Liver (tissue), 3 donors: ENCODE measurements at regions not wholly inside any gene's neighbourhood (a gene's known extent, or its start where the extent isn't known, plus 50 kb on each side); places are given as distances from the start of the nearest gene placed in this dataset.

Experiments used
- ATF3 ChIP-seq: IDR thresholded peaks from 2 replicates; pipeline ENCODE4 v1.6.1; 2016; ENCODE audit warnings: antibody characterized with exemption
- CTCF ChIP-seq: fragments of 150-350 bp; IDR thresholded peaks from 2 replicates; pipeline ENCODE4 v1.5.1; 2017; ENCODE audit warnings: improper control_type of control experiment, low read depth, low read length; ENCODE audit not compliant: missing input control
- EGR1 ChIP-seq, 2 donors: IDR thresholded peaks; 2 replicates each; pipeline ENCODE4 v1.6.1; 2016 to 2018; ENCODE audit warnings: antibody characterized with exemption in 2 of 2, low read depth in 2 of 2
- FOXA1 ChIP-seq: IDR thresholded peaks from 2 replicates; pipeline ENCODE4 v1.6.1; 2016; ENCODE audit warnings: antibody characterized with exemption
- GABPA ChIP-seq, 2 donors: IDR thresholded peaks in 1 of 2; conservative IDR thresholded peaks in 1 of 2; 2 replicates each; pipeline ENCODE4 v1.6.1; 2016; ENCODE audit warnings: antibody characterized with exemption in 2 of 2, mild to moderate bottlenecking in 1 of 2, moderate library complexity in 1 of 2
- JUND ChIP-seq, 2 donors: IDR thresholded peaks; 2 replicates each; pipeline ENCODE4 v1.6.1; 2016; ENCODE audit warnings: antibody characterized with exemption in 2 of 2
- MAX ChIP-seq: IDR thresholded peaks from 2 replicates; pipeline ENCODE4 v1.6.1; 2016; ENCODE audit warnings: antibody characterized with exemption
- RAD21 ChIP-seq, 2 donors: IDR thresholded peaks; 2 replicates each; pipeline ENCODE4 v1.6.1; 2016; ENCODE audit warnings: antibody characterized with exemption in 2 of 2, mild to moderate bottlenecking in 2 of 2
- REST ChIP-seq: IDR thresholded peaks from 2 replicates; pipeline ENCODE4 v1.6.1; 2016; ENCODE audit warnings: antibody characterized with exemption, mild to moderate bottlenecking
- RXRA ChIP-seq, 2 donors: IDR thresholded peaks; 2 replicates each; pipeline ENCODE4 v1.6.1; 2017 to 2018; ENCODE audit warnings: antibody characterized with exemption in 2 of 2, mild to moderate bottlenecking in 1 of 2
- SP1 ChIP-seq: IDR thresholded peaks from 2 replicates; pipeline ENCODE4 v1.6.1; 2018; ENCODE audit warnings: antibody characterized with exemption, mild to moderate bottlenecking
- TAF1 ChIP-seq: conservative IDR thresholded peaks from 2 replicates; pipeline ENCODE4 v1.6.1; 2016; ENCODE audit warnings: antibody characterized with exemption, mild to moderate bottlenecking
- YY1 ChIP-seq: IDR thresholded peaks from 2 replicates; pipeline ENCODE4 v1.6.1; 2016; ENCODE audit warnings: antibody characterized with exemption, mild to moderate bottlenecking
- ZBTB33 ChIP-seq: IDR thresholded peaks from 2 replicates; pipeline ENCODE4 v1.6.1; 2016; ENCODE audit warnings: antibody characterized with exemption
- donor health status: healthy.
- donor health status: healthy.

- no peak for TF ChIP-seq CTCF
- no peak for TF ChIP-seq EGR1 (IDR thresholded peaks at IDR 0.05; ENCODE audit: low read depth in 2 of 2)
- no peak for TF ChIP-seq TAF1
- TF ChIP-seq ATF3: no peak
- no peak for TF ChIP-seq REST
- no peak for TF ChIP-seq MAX
- no peak for TF ChIP-seq RXRA (IDR thresholded peaks at IDR 0.05)
- no peak for TF ChIP-seq RAD21 (IDR thresholded peaks at IDR 0.05)
- TF ChIP-seq SP1: no peak
- no peak for TF ChIP-seq ZBTB33
- no peak for TF ChIP-seq GABPA (IDR thresholded peaks at IDR 0.05 in 1 of 2, conservative IDR thresholded peaks at IDR 0.05 in 1 of 2)
- no peak for TF ChIP-seq FOXA1
- TF ChIP-seq JUND (IDR thresholded peaks at IDR 0.05): no peak
- TF ChIP-seq YY1: no peak
These were observed 454.0 kb upstream of the ZMIZ1 start for GRCh38 chr10:78614744-78615143.
